ENCODE measurements at regions not wholly inside any gene's neighbourhood (a gene's known extent, or its start where the extent isn't known, plus 50 kb on each side); places are given as distances from the start of the nearest gene placed in this dataset.

- TF ChIP-seq CTCF (conservative IDR thresholded peaks at IDR 0.05; ENCODE audit: low read length) (no peak), EZH2phosphoT487 (IDR thresholded peaks at IDR 0.05; ENCODE audit: borderline replicate concordance, low read depth, low read length) (no peak)
- DNase-seq (ENCODE audit: low spot score) = no peak
- H3K79me2 ChIP-seq (ENCODE audit: insufficient read depth, low read depth, low read length) = no peaks in the 10 kb centered on the region
- H3K36me3 ChIP-seq (ENCODE audit: insufficient read depth, low read length) = no peaks in the 10 kb centered on the region
- intact Hi-C loops (cut with micrococcal nuclease; ENCODE audit: unreplicated experiment) = no loop called here
- ChIA-PET POLR2A (no interaction called here), CTCF (ENCODE audit: unreplicated experiment) (no interaction called here)
- no TSS peak for BruUV-seq (replicated peaks)
- H3K9me3 ChIP-seq (ENCODE audit: low read length) = no peaks in the 10 kb centered on the region
- H3K27ac ChIP-seq (ENCODE audit: low read depth, low read length, poor library complexity, severe bottlenecking) = no peak overlapping the region
- H3K4me2 ChIP-seq (ENCODE audit: low read length) = no peak overlapping the region
- H2AFZ ChIP-seq (ENCODE audit: low read length) = no peak overlapping the region
- no peaks in the 10 kb centered on the region for H4K20me1 ChIP-seq (ENCODE audit: insufficient read depth, low read length)
- H3K4me1 ChIP-seq (ENCODE audit: insufficient read depth, low read length, poor library complexity, severe bottlenecking) = no peaks in the 10 kb centered on the region
- no peaks in the 10 kb centered on the region for H3K9me2 ChIP-seq (ENCODE audit: insufficient read depth, low read length)
- H3K4me3 ChIP-seq (ENCODE audit: low read depth, low read length, poor library complexity, severe bottlenecking) = no peak overlapping the region
Observed at GRCh38 chr7:145557805-145558204, 558.8 kb upstream of the CNTNAP2 start.

- H3K79me2 ChIP-seq (ENCODE audit: insufficient read depth, low read depth, low read length) = no peaks in the 10 kb centered on the region
- no peak overlapping the region for H3K4me2 ChIP-seq (ENCODE audit: low read length)
- no peaks in the 10 kb centered on the region for H3K36me3 ChIP-seq (ENCODE audit: insufficient read depth, low read length)
- H4K20me1 ChIP-seq (ENCODE audit: insufficient read depth, low read length) = no peaks in the 10 kb centered on the region
- no peaks in the 10 kb centered on the region for H3K9me2 ChIP-seq (ENCODE audit: insufficient read depth, low read length)
- CTCF ChIA-PET (ENCODE audit: unreplicated experiment) = no interaction called here
- no peak overlapping the region for H2AFZ ChIP-seq (ENCODE audit: low read length)
- DNase-seq (ENCODE audit: low spot score) = no peak
- H3K9me3 ChIP-seq (ENCODE audit: low read length) = no peaks in the 10 kb centered on the region
- BruUV-seq (replicated peaks) = no TSS peak
- no peaks in the 10 kb centered on the region for H3K4me1 ChIP-seq (ENCODE audit: insufficient read depth, low read length, poor library complexity, severe bottlenecking)
- H3K4me3 ChIP-seq (ENCODE audit: low read depth, low read length, poor library complexity, severe bottlenecking) = no peak overlapping the region
- intact Hi-C loops (cut with micrococcal nuclease; ENCODE audit: unreplicated experiment) = loop anchor here (10.0 kb wide), 1 partner anchor 552 kb away; no protein-coding TSS in a partner anchor
- no peak for TF ChIP-seq EZH2phosphoT487 (IDR thresholded peaks at IDR 0.05; ENCODE audit: borderline replicate concordance, low read depth, low read length)
- TF ChIP-seq CTCF (conservative IDR thresholded peaks at IDR 0.05; ENCODE audit: low read length) = no peak
- POLR2A ChIA-PET = interaction anchor here (0.6 kb wide), 1 partner anchor 1573 kb away, joined by 3 read pairs; no protein-coding TSS in a partner anchor
- H3K27ac ChIP-seq (ENCODE audit: low read depth, low read length, poor library complexity, severe bottlenecking) = no peak overlapping the region
Observed at GRCh38 chr7:145543242-145543641, 573.4 kb upstream of the CNTNAP2 start.

- CTCF ChIA-PET (ENCODE audit: unreplicated experiment) = no interaction called here
- POLR2A ChIA-PET = interaction anchor here (0.9 kb wide), 1 partner anchor 333 kb away, joined by 3 read pairs; no protein-coding TSS in a partner anchor
- Histone ChIP-seq H3K27ac (ENCODE audit: low read depth, low read length, poor library complexity, severe bottlenecking) (no peak overlapping the region), H2AFZ (ENCODE audit: low read length) (no peak overlapping the region), H4K20me1 (ENCODE audit: insufficient read depth, low read length) (no peaks in the 10 kb centered on the region), H3K9me3 (ENCODE audit: low read length) (no peaks in the 10 kb centered on the region), H3K4me2 (ENCODE audit: low read length) (no peak overlapping the region), H3K4me3 (ENCODE audit: low read depth, low read length, poor library complexity, severe bottlenecking) (no peak overlapping the region), H3K36me3 (ENCODE audit: insufficient read depth, low read length) (no peaks in the 10 kb centered on the region), H3K4me1 (ENCODE audit: insufficient read depth, low read length, poor library complexity, severe bottlenecking) (no peaks in the 10 kb centered on the region), H3K79me2 (ENCODE audit: insufficient read depth, low read depth, low read length) (no peaks in the 10 kb centered on the region), H3K9me2 (ENCODE audit: insufficient read depth, low read length) (no peaks in the 10 kb centered on the region)
- intact Hi-C loops (cut with micrococcal nuclease; ENCODE audit: unreplicated experiment) = loop anchor here (10.0 kb wide), 1 partner anchor 555 kb away; no protein-coding TSS in a partner anchor
- TF ChIP-seq CTCF (conservative IDR thresholded peaks at IDR 0.05; ENCODE audit: low read length) = no peak
- TF ChIP-seq EZH2phosphoT487 (IDR thresholded peaks at IDR 0.05; ENCODE audit: borderline replicate concordance, low read depth, low read length) = no peak
- no peak for DNase-seq (ENCODE audit: low spot score)
- no TSS peak for BruUV-seq (replicated peaks)
Observed at GRCh38 chr7:145539910-145540309, 576.7 kb upstream of the CNTNAP2 start.

Data from OCI-LY7 (cell line).